ENCODE measurements at regions not wholly inside any gene's neighbourhood (a gene's known extent, or its start where the extent isn't known, plus 50 kb on each side); places are given as distances from the start of the nearest gene placed in this dataset.

DNA sequence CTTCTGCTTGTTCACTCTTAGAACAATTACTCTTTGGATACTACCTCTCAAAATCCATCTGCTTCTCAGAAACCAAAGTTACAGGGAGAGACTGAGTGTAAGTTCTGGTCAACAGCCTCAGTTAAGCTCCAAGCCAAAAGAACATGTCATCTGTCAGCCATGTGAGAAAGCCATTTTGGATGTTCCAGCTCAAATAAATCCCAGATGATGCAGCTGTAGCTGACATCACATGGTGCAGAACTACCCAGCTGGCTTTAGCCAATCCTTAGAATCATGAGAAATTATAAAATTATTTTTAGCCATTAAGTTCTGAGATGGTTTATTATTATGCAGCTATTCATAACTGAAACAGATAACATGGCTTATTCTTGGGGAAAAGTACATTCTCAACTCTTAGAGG is 696.0 kb downstream of the ZNF385D start:
- no peak for DNase-seq
- H3K4me1 Mint-ChIP-seq: no peaks in the 10 kb centered on the region

DNA sequence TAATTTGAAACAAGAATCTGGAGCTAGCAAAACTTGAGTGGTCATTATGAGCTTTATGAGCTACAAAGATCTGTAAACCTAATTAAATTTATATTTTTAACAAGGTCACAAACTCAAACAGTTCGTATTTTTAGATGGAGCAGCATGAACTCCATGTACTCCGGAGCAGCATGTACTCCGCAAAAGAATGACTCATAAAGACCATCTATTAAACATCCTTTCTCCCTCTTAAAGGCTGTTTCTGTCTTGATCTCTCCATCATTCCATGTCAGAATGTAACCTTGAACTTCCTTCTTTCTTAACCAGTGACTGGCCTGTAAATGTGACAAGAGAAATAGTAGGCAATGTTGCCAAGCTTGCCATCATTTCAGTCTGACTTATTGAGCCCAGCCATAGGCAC is 696.9 kb downstream of the ZNF385D start:
- Mint-ChIP-seq H3K4me1 (no peaks in the 10 kb centered on the region), H3K36me3 (no peaks in the 10 kb centered on the region), H3K27me3 (no peaks in the 10 kb centered on the region), H3K9me3 (peaks cover 3 to 12% of the 10 kb centered on the region in 2 donors), H3K27ac (no peak overlapping the region), H3K4me3 (no peak overlapping the region)
- ATAC-seq (replicated peaks) (no peak), DNase-seq (no peak)

More for the DNA sequence above, 696.0 kb downstream of the ZNF385D start:
- peaks cover 3 to 12% of the 10 kb centered on the region in 2 donors for H3K9me3 Mint-ChIP-seq
- H3K27me3 Mint-ChIP-seq: no peaks in the 10 kb centered on the region
- H3K36me3 Mint-ChIP-seq: no peaks in the 10 kb centered on the region
- H3K4me3 Mint-ChIP-seq: no peak overlapping the region
- no peak for ATAC-seq (replicated peaks)
- H3K27ac Mint-ChIP-seq: no peak overlapping the region

DNA sequence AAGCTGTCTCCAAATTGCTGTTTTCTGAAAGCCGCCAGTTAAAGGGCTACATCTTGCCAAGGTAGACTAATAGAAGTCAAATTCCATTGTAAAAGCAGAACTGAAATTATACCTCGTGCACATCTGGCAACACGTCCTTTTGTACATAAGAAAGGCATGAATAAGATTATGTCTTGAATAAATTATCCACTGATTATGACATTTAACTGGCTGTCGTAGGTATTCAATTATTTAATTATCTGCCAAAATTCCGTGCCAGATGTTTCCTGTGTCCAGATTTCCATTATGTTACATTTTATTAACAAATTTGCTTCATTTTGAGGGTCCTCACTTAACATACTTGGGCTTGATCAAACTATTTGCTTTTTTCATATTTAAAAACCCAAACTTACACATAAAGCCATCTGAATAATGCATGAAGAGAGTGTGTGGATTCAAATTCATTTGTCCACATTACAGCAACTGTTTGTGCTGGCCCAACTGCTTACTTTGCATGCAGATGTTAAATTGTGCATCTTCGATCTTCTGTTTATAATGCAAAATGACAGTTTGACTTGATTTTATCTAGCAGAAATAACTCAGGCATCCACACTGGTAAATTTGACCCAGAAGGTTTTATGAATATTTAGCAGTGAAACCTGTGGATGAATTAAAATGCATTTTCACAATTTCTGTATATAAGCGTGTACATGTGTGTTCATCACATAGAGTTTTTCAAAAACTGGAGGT is 701.5 kb downstream of the ZNF385D start:
- Mint-ChIP-seq H3K36me3 (no peaks in the 10 kb centered on the region), H3K9me3 (peaks cover 4 to 5% of the 10 kb centered on the region in 2 donors), H3K4me3 (no peak overlapping the region), H3K4me1 (no peaks in the 10 kb centered on the region), H3K27me3 (no peaks in the 10 kb centered on the region), H3K27ac (no peak overlapping the region)
- ATAC-seq (replicated peaks): no peak
- no peak for DNase-seq

- no peaks in the 10 kb centered on the region for H3K36me3 Mint-ChIP-seq
- H3K27me3 Mint-ChIP-seq: no peaks in the 10 kb centered on the region
- DNase-seq: no peak
- H3K9me3 Mint-ChIP-seq: peaks cover 3 to 4% of the 10 kb centered on the region in 2 donors
- H3K27ac Mint-ChIP-seq: no peak overlapping the region
- H3K4me1 Mint-ChIP-seq: no peaks in the 10 kb centered on the region
- no peak overlapping the region for H3K4me3 Mint-ChIP-seq
- ATAC-seq (replicated peaks): no peak
These were observed 707.9 kb downstream of the ZNF385D start for GRCh38 chr3:21043139-21043538.

DNA sequence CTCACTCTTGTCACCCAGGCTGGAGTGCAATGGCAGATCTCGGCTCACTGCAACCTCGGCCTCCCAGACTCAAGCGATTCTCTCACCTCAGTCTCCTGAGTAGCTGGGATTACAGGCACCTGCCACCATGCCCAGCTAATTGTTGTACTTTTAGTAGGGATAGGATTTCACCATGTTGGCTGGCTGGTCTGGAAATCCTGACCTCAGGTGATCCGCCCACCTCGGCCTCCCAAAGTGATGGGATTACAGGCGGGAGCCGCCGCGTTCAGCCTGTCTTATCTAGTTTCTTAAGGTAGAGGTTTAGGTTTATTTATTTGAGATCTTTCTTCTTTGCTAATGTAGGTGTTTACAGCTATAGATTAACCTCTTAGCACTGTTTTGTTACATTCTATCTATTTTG is 708.8 kb downstream of the ZNF385D start:
- ATAC-seq (replicated peaks): no peak
- no peak overlapping the region for H3K4me3 Mint-ChIP-seq
- H3K9me3 Mint-ChIP-seq: peaks cover 2 to 4% of the 10 kb centered on the region in 2 donors
- H3K27ac Mint-ChIP-seq: no peak overlapping the region
- no peak for DNase-seq
- H3K27me3 Mint-ChIP-seq: no peaks in the 10 kb centered on the region
- no peaks in the 10 kb centered on the region for H3K4me1 Mint-ChIP-seq
- no peaks in the 10 kb centered on the region for H3K36me3 Mint-ChIP-seq

GRCh38 chr3:21041621-21042020 is 709.4 kb downstream of the ZNF385D start:
- no peak for ATAC-seq (replicated peaks)
- no peak overlapping the region for H3K27ac Mint-ChIP-seq
- no peak for DNase-seq
- H3K9me3 Mint-ChIP-seq: peaks cover 2 to 4% of the 10 kb centered on the region in 2 donors
- no peaks in the 10 kb centered on the region for H3K27me3 Mint-ChIP-seq
- H3K4me1 Mint-ChIP-seq: no peaks in the 10 kb centered on the region
- no peaks in the 10 kb centered on the region for H3K36me3 Mint-ChIP-seq
- H3K4me3 Mint-ChIP-seq: no peak overlapping the region

GRCh38 chr3:21036888-21037287 is 714.1 kb downstream of the ZNF385D start:
- peaks cover 4 to 6% of the 10 kb centered on the region in 2 donors for H3K9me3 Mint-ChIP-seq
- DNase-seq: no peak
- H3K27ac Mint-ChIP-seq: no peak overlapping the region

DNA sequence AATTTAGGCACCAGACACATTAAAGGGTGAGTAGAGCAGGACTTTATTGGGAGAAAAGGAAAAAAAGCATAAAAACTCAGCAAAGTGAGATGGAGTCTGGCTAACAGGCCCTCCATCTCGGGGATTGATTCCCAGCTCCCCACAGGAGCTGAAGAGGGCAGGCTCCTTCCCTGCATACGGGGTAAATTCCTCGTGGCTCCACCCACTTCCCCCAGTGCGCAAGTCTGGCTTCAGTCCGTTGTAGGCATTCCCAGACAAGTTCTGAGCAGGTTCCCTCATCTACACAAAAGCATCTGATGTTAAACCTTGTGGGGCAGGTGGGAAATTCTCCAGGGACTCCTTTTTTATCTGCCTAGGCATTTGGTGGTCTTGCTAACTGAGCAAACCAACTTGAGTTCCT is 722.6 kb downstream of the ZNF385D start:
- no peak overlapping the region for H3K27ac Mint-ChIP-seq
- no peaks in the 10 kb centered on the region for H3K4me1 Mint-ChIP-seq
- DNase-seq (no peak), ATAC-seq (replicated peaks) (no peak)
- H3K36me3 Mint-ChIP-seq: no peaks in the 10 kb centered on the region
- H3K9me3 Mint-ChIP-seq: no peaks in the 10 kb centered on the region
- no peaks in the 10 kb centered on the region for H3K27me3 Mint-ChIP-seq
- no peak overlapping the region for H3K4me3 Mint-ChIP-seq

More at GRCh38 chr3:21036888-21037287, 714.1 kb downstream of the ZNF385D start:
- no peaks in the 10 kb centered on the region for H3K4me1 Mint-ChIP-seq
- no peak for ATAC-seq (replicated peaks)
- H3K27me3 Mint-ChIP-seq: no peaks in the 10 kb centered on the region
- H3K36me3 Mint-ChIP-seq: no peaks in the 10 kb centered on the region
- H3K4me3 Mint-ChIP-seq: no peak overlapping the region

GRCh38 chr3:21024563-21024962 is 726.4 kb downstream of the ZNF385D start:
- Mint-ChIP-seq H3K9me3 (no peaks in the 10 kb centered on the region), H3K4me1 (no peaks in the 10 kb centered on the region), H3K27me3 (no peaks in the 10 kb centered on the region), H3K36me3 (no peaks in the 10 kb centered on the region), H3K4me3 (no peak overlapping the region), H3K27ac (no peak overlapping the region)
- ATAC-seq (replicated peaks): no peak
- DNase-seq: no peak

DNA sequence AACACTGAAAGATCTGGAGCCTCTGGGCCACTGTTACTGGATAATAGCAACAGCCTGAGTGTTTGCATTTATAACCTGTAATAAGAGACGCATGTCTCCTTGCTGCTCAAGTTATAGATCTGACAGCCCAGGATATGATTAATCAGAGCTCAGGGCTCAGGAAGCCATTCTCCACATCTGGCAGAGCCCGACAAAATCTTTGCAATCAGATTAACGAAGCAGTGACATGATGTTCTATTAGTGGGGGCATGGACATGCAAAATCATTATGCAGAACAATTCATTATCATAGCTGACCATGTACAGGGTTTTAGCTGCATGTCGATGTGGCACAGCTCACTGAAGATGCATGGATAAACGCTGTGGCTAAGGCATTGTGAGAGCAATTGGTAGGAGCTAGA is 730.3 kb downstream of the ZNF385D start:
- Mint-ChIP-seq H3K27ac (no peak overlapping the region), H3K36me3 (no peaks in the 10 kb centered on the region), H3K4me1 (no peaks in the 10 kb centered on the region), H3K9me3 (peaks cover 8 to 11% of the 10 kb centered on the region in 2 donors), H3K4me3 (no peak overlapping the region), H3K27me3 (no peaks in the 10 kb centered on the region)
- ATAC-seq (replicated peaks) (no peak), DNase-seq (no peak)

DNA sequence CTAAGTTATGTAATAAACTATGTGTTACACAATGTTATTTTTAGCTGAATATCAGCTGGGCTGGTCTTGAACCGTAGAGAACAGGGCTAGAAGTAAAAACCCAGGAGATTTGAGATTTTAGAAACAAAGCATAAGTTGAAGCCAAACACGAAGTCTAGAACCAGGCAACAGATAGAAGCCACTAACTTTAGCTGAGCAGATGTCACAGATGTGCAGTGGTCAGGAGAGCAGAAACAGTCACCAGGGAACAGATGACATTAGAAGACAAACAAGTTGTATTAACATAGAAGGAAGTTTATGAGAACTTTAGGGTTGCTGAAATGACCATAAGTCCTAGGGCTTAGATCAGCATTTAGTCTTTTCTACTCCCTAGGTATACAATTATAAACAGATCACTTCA is 731.0 kb downstream of the ZNF385D start:
- no peaks in the 10 kb centered on the region for H3K4me1 Mint-ChIP-seq
- no peaks in the 10 kb centered on the region for H3K36me3 Mint-ChIP-seq
- H3K27ac Mint-ChIP-seq: no peak overlapping the region
- DNase-seq (no peak), ATAC-seq (replicated peaks) (no peak)
- H3K27me3 Mint-ChIP-seq: no peaks in the 10 kb centered on the region
- H3K4me3 Mint-ChIP-seq: no peak overlapping the region
- peaks cover 8 to 15% of the 10 kb centered on the region in 2 donors for H3K9me3 Mint-ChIP-seq

- no peaks in the 10 kb centered on the region for H3K27me3 Mint-ChIP-seq
- no peak for ATAC-seq (replicated peaks)
- H3K4me3 Mint-ChIP-seq: no peak overlapping the region
- DNase-seq: no peak
- H3K4me1 Mint-ChIP-seq: no peaks in the 10 kb centered on the region
- peaks cover 17 to 36% of the 10 kb centered on the region in 2 donors for H3K9me3 Mint-ChIP-seq
- H3K36me3 Mint-ChIP-seq: no peaks in the 10 kb centered on the region
- no peak overlapping the region for H3K27ac Mint-ChIP-seq
These were observed 733.7 kb downstream of the ZNF385D start for GRCh38 chr3:21017115-21017852.

- no peaks in the 10 kb centered on the region for H3K36me3 Mint-ChIP-seq
- no peak for DNase-seq
- no peak for ATAC-seq (replicated peaks)
- H3K4me3 Mint-ChIP-seq: no peak overlapping the region
- H3K27me3 Mint-ChIP-seq: no peaks in the 10 kb centered on the region
- H3K9me3 Mint-ChIP-seq: peaks cover 19 to 40% of the 10 kb centered on the region in 2 donors
- no peaks in the 10 kb centered on the region for H3K4me1 Mint-ChIP-seq
- H3K27ac Mint-ChIP-seq: no peak overlapping the region
These were observed 737.4 kb downstream of the ZNF385D start for GRCh38 chr3:21013566-21013965.

DNA sequence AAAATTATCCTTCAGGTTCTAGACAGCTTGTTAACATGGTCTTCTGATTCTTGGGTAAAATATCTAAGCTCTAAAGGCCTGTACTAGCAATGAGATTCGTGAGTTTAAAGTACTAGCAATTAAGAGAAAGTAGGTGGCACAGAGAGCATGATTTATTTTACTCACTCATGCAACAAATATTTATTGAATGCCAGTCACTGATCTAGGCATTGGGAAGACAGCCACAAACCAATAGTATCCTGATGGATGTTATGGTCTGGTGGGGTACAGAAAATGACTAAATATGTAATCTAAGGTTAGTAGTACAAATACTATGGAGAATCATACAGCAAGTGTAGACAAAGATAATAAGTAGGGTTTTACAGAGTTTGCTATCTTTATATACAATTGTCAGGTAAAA is 751.3 kb downstream of the ZNF385D start:
- ATAC-seq (replicated peaks) (no peak), DNase-seq (no peak)
- Mint-ChIP-seq H3K9me3 (peaks cover 3 to 6% of the 10 kb centered on the region in 2 donors), H3K4me3 (no peak overlapping the region), H3K27ac (no peak overlapping the region), H3K4me1 (no peaks in the 10 kb centered on the region), H3K36me3 (no peaks in the 10 kb centered on the region), H3K27me3 (no peaks in the 10 kb centered on the region)

DNA sequence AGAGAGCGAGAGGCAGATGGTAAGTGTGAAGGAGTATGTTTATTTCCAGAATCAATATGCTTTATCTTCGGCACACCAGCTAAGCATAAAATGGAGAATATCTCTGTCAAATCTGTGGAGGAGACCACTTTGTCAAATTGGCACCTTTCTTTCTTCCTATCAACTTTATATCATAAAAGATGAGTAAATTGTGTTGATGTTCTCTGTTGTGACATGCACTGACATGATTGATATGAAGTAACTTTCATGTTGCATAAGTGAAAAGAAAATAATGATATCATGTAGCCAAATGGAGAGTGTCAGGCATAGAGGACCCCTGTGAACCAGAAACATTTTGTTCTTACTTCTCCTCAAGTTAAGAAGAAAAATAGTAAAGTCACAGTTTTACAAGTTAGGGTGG is 753.8 kb downstream of the ZNF385D start:
- no peak overlapping the region for H3K27ac Mint-ChIP-seq
- no peaks in the 10 kb centered on the region for H3K27me3 Mint-ChIP-seq
- no peaks in the 10 kb centered on the region for H3K4me1 Mint-ChIP-seq
- no peak for ATAC-seq (replicated peaks)
- no peaks in the 10 kb centered on the region for H3K9me3 Mint-ChIP-seq
- no peak for DNase-seq
- no peaks in the 10 kb centered on the region for H3K36me3 Mint-ChIP-seq
- H3K4me3 Mint-ChIP-seq: no peak overlapping the region

Measured in stimulated activated naive B cell treated with anti-CD40 and anti-IgM and Interleukin-4, amounts not matched to agents 10 μg/mL and 1 μg/mL and 100 μg/mL, for 72 hours (primary cell).